ENCODE measurements at regions not wholly inside any gene's neighbourhood (a gene's known extent, or its start where the extent isn't known, plus 50 kb on each side); places are given as distances from the start of the nearest gene placed in this dataset.

DNA sequence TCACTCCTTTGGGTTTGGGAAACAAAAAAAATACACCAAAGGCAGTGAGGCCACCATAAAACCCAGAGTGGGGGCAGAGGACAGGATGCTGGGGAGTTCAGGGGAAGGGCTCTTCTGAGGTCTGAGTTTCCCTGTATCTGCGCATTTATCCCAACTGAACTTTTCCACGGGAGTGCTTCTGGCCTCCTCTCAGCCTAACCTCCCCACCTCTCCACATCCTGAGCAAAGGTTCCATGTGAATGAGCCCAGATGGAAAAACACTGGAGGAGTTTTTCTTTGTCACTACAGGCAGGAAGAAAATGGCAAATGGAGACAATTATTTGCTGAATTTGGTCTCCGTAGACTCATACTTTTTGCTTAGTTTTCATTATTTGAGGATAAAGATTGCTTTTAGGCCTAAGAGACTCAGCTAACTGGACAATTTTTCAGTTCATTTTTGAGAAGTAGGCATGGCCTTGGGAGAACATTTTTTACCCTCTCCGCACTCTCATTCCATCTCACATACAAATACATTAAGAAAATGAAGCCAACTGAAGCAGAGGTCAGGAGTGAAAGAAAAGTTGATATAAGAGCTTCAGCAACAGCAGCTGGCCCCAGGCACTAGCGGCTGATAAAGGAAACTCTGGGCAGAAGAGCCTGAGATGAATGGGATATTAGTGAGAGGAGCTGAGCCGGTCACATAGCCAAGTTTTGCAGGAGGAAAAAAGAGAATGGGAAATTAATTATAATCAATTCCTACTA lies 82.6 kb upstream of the CYP1B1 start:
- TF ChIP-seq EZH2 (IDR thresholded peaks at IDR 0.05; ENCODE audit: borderline replicate concordance) (no peak), EZH2phosphoT487 (IDR thresholded peaks at IDR 0.05; ENCODE audit: low read depth, severe bottlenecking, unreplicated experiment) (no peak)
- TF ChIP-seq, protein P1, sequence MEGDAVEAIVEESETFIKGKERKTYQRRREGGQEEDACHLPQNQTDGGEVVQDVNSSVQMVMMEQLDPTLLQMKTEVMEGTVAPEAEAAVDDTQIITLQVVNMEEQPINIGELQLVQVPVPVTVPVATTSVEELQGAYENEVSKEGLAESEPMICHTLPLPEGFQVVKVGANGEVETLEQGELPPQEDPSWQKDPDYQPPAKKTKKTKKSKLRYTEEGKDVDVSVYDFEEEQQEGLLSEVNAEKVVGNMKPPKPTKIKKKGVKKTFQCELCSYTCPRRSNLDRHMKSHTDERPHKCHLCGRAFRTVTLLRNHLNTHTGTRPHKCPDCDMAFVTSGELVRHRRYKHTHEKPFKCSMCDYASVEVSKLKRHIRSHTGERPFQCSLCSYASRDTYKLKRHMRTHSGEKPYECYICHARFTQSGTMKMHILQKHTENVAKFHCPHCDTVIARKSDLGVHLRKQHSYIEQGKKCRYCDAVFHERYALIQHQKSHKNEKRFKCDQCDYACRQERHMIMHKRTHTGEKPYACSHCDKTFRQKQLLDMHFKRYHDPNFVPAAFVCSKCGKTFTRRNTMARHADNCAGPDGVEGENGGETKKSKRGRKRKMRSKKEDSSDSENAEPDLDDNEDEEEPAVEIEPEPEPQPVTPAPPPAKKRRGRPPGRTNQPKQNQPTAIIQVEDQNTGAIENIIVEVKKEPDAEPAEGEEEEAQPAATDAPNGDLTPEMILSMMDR (IDR thresholded peaks at IDR 0.05; ENCODE audit: poor library complexity), result no peak
- Histone ChIP-seq H3K4me1 (ENCODE audit: insufficient read depth) (peaks cover 9% of the 10 kb centered on the region), H2AFZ (no peak overlapping the region), H4K20me1 (ENCODE audit: insufficient read depth, poor library complexity, severe bottlenecking) (no peaks in the 10 kb centered on the region), H3K27me3 (no peaks in the 10 kb centered on the region), H3K4me3 (no peak overlapping the region), H3K9me3 (ENCODE audit: low read depth) (no peaks in the 10 kb centered on the region), H3K4me2 (no peak overlapping the region), H3K36me3 (replicated peaks; ENCODE audit: insufficient read depth, low read depth) (no peaks in the 10 kb centered on the region), H3K79me2 (no peaks in the 10 kb centered on the region), H3K27ac (peak overlapping the region; percentile 15), H3K9me2 (replicated peaks; ENCODE audit: insufficient read depth) (no peaks in the 10 kb centered on the region)
- WGBS (ENCODE audit: low lambda C conversion rate, missing lambda C conversion rate), result 84% methylated on average over 6 of the region's 6 CpGs
- DNase-seq (ENCODE audit: low spot score), result no peak

DNA sequence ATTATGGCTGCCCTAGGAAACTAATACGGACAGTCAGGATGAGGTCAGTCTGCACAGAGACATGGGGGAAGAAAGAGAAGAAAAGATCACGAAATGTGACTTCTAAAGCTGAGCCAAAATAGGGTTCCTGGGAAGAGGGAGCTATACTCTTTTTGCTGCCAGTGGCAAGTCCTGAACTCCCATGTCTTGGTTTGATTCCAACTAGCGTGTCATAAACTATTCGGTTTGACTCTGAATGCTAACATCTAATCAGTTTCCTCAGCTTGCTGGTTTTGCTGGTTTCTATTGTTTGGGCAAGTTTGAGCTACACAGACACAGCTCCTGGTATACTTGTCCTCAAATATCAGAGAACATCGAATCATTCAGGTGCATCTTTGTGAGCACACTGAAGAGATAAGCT lies 80.5 kb upstream of the CYP1B1 start:
- no peak for DNase-seq (ENCODE audit: low spot score)
- Histone ChIP-seq H2AFZ (no peak overlapping the region), H3K9me2 (replicated peaks; ENCODE audit: insufficient read depth) (no peaks in the 10 kb centered on the region), H3K4me1 (ENCODE audit: insufficient read depth) (peaks cover 9% of the 10 kb centered on the region), H3K4me3 (no peak overlapping the region), H3K9me3 (ENCODE audit: low read depth) (no peaks in the 10 kb centered on the region), H3K79me2 (no peaks in the 10 kb centered on the region), H4K20me1 (ENCODE audit: insufficient read depth, poor library complexity, severe bottlenecking) (no peaks in the 10 kb centered on the region), H3K27ac (no peak overlapping the region), H3K27me3 (no peaks in the 10 kb centered on the region), H3K4me2 (no peak overlapping the region), H3K36me3 (replicated peaks; ENCODE audit: insufficient read depth, low read depth) (no peaks in the 10 kb centered on the region)
- TF ChIP-seq EZH2 (IDR thresholded peaks at IDR 0.05; ENCODE audit: borderline replicate concordance) (no peak), EZH2phosphoT487 (IDR thresholded peaks at IDR 0.05; ENCODE audit: low read depth, severe bottlenecking, unreplicated experiment) (no peak)
- TF ChIP-seq, protein P1 (IDR thresholded peaks at IDR 0.05; ENCODE audit: poor library complexity), result no peak
- 86% methylated on average over 5 of the region's 5 CpGs for WGBS (ENCODE audit: low lambda C conversion rate, missing lambda C conversion rate)

DNA sequence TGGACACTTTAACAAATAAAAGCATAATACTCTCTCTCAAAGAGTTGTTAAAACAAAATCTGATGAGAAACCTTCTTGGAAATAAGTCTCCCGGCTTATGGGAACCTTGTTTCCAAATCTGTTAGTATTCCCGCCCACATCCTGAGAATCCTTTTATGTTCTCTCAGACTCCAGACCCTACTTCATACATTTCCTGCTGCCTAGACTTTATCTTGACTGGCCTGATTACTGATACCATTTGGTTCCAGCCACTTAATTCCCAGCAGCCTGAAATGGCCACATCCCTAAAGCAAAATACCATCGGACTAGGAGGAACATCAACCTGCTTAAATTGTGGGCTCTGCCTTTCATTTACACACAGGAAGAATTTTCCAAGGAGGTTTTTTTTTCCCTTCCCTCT lies 79.1 kb upstream of the CYP1B1 start:
- Histone ChIP-seq H3K4me3 (no peak overlapping the region), H3K9me2 (replicated peaks; ENCODE audit: insufficient read depth) (no peaks in the 10 kb centered on the region), H3K27ac (no peak overlapping the region), H3K4me2 (no peak overlapping the region), H3K4me1 (ENCODE audit: insufficient read depth) (peaks cover 9% of the 10 kb centered on the region), H4K20me1 (ENCODE audit: insufficient read depth, poor library complexity, severe bottlenecking) (no peaks in the 10 kb centered on the region), H3K27me3 (no peaks in the 10 kb centered on the region), H3K79me2 (no peaks in the 10 kb centered on the region), H3K36me3 (replicated peaks; ENCODE audit: insufficient read depth, low read depth) (no peaks in the 10 kb centered on the region), H2AFZ (no peak overlapping the region), H3K9me3 (ENCODE audit: low read depth) (no peaks in the 10 kb centered on the region)
- WGBS (ENCODE audit: low lambda C conversion rate, missing lambda C conversion rate), result 42% methylated on average over 3 of the region's 3 CpGs
- TF ChIP-seq EZH2 (IDR thresholded peaks at IDR 0.05; ENCODE audit: borderline replicate concordance) (no peak), EZH2phosphoT487 (IDR thresholded peaks at IDR 0.05; ENCODE audit: low read depth, severe bottlenecking, unreplicated experiment) (no peak)
- TF ChIP-seq, protein P1 (IDR thresholded peaks at IDR 0.05; ENCODE audit: poor library complexity), result no peak
- no peak for DNase-seq (ENCODE audit: low spot score)
